GM18909 (cell line): ENCODE measurements at regions not wholly inside any gene's neighbourhood (a gene's known extent, or its start where the extent isn't known, plus 50 kb on each side); places are given as distances from the start of the nearest gene placed in this dataset.

ENCODE experiments used
- ATAC-seq: cut with Tn5 transposase; IDR thresholded peaks from one replicate; pipeline ENCODE4 v1.9.1; 2021; ENCODE audit warnings: mild to moderate bottlenecking; ENCODE audit not compliant: unreplicated experiment, poor library complexity

DNA sequence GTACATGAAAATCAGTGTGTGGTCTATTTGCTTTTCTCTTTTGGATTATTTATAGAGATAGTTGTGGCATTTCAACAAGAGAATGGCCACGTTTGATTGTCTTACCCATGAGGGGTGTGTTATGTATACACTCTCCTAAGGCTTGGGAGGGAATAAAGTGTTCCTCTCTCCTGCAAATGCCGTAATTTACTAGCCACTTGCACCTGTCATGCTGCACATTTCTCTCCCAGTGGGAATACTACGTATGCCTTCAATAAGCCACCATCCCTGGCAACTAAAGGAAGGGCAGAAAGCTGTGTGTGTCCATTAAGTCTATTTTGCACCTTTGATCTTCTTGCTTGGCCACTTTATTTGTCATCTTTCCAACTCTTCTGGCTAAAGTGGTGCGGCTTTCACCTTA is 541.2 kb downstream of the QKI start:
- ATAC-seq = no peak

DNA sequence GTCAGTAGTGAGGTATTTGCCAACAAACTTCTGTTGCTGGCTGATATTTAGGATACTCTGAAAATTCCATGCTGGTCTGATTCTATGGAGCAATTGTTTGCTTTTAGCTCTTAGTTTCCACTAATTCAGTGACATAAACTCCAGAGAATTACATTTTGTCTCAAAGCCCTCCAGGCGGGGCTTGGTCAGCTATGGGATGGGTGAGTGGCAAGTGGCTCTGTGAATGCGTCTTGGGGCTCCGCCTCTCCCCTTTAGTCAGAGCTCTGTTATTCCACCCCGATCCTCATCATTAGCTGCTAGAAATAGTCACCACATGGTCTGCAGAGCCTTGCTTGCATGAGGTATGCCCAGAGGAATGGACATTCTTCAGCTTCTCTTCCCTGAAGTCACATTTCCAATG is 540.6 kb downstream of the QKI start:
- no peak for ATAC-seq

DNA sequence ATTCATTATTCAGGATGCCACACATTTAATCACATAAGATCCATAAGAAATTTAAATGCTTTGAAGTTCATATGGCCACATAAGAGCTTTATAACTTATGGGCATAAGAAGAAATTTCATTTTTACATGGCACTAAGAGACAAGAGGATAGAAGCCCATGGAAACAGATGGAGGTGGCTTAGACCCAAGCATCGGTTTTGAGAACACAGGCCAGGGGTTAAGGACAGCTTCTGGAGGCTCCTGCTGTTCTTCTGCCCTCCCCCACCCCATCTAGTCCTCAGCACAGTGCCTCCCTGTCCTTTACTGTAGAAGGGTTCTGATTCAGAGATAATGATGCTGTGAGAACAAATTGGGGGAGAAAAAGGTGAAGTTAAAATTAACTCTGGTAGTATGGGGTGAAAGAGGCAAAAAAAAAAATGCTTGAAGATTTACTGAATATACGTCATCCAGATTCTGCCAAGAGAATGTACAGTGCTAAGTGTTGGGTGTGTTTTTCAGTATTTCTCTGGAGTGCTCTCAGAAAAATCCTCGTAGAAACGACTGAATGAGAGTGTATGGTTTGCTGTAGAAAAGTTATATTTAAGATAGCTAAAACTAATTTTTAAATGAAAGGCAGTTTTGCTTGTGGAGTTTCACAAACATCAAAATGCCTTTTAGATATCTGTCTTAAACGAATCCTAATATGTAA is 539.7 kb downstream of the QKI start:
- no peak for ATAC-seq

- no peak for ATAC-seq
Measured at GRCh38 chr6:163952005-163952404, 537.5 kb downstream of the QKI start.

- ATAC-seq = no peak
Measured at GRCh38 chr6:163951326-163951725, 536.8 kb downstream of the QKI start.

GRCh38 chr6:163950159-163950558 is 535.6 kb downstream of the QKI start:
- ATAC-seq = no peak

GRCh38 chr6:163949431-163949830 is 534.9 kb downstream of the QKI start:
- no peak for ATAC-seq

- no peak for ATAC-seq
Measured at GRCh38 chr6:163948250-163948649, 533.7 kb downstream of the QKI start.

DNA sequence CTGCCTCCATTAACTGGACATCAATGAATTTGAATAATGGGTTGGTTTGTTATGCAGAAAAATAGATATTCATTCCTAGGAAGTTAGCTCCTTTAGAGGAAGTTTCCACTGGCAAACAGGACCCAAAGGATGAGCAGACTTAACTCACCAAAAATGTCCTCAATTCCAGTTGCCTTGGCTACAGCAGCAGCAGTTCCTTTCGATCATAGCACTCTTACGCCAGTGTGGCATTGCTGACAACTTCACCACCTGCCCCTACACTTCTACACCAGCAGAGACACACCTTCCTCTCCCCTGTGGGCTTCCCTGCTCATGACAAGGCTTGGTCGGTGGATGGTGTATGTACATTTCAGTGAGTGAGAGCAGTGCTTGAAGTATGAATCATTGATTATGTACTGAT is 532.8 kb downstream of the QKI start:
- no peak for ATAC-seq

GRCh38 chr6:163946437-163946836 is 531.9 kb downstream of the QKI start:
- ATAC-seq = no peak

GRCh38 chr6:163945808-163946207 is 531.3 kb downstream of the QKI start:
- ATAC-seq = no peak

DNA sequence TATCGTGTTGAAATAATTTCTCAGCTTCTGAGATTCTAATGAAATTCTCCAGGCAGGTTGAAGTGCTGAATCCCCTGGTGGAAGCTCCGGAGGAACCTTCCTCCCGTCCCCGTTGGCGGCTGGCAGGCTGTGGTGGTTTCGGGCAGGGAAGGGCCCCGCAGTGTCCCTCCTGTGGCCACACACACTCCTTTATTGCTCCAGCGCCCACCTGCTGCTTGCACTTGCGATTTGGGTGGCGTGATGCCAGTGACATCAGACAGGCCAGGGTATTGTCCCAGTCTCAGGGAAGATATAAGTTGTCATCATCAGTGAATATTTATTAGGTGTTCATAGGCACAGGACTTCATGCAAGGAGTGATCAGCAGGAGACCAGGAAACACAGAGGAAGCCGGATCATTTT is 530.4 kb downstream of the QKI start:
- ATAC-seq = no peak

DNA sequence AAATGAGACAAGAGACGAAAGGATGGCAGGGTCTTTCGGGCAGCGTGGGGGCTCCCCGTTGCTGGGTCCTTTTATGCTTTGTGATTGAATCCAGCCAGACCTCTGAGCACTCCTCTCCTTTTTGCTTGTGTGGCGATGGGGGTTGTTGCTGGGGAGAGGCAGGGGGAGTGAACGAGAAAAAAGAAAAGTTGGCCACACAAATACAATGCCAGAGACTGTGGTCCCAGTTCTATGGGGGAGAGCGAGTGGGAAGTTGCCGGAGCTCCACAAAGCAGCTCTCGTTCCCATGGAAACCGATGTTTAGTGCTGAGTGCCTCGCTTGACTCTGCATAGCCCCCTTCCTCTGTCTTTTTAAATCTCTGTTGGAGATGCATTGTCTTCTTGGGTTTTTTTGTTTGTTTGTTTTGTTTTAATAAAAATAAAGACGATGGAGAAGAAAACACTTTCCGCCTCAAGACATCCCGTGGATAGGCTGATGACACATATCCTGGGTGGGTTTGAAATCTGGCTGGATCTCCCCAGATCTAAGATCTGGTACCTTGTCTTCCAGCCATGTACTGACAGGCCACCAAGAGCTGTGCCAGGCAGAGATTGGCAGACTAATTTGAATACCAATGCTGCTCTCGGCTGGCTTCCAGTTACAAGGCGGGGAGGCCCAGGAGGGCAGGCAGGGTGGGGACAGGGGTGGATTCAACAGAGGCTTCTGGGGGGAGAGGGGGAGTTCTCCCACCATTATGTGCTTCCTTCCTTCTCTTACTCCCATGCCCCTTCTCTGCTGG is 529.3 kb downstream of the QKI start:
- no peak for ATAC-seq

GRCh38 chr6:163942790-163943189 is 528.3 kb downstream of the QKI start:
- ATAC-seq = no peak

DNA sequence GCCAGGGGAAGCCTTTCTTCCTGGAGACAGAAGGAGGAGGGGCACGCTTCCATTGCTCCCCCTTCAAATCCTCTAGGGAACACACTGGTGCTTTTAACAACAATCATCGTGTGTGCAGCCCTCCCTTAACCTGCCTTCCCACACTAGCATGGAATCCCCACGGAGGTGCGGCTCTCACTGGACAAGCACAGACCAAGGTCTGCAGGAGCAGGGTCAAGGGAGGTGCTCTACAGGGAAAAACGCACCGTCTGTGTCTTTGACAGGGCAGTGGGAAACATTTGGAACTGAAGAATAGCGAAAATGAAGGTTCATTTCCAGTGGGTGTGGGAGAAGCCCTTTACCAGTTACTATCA is 527.1 kb downstream of the QKI start:
- ATAC-seq = no peak

DNA sequence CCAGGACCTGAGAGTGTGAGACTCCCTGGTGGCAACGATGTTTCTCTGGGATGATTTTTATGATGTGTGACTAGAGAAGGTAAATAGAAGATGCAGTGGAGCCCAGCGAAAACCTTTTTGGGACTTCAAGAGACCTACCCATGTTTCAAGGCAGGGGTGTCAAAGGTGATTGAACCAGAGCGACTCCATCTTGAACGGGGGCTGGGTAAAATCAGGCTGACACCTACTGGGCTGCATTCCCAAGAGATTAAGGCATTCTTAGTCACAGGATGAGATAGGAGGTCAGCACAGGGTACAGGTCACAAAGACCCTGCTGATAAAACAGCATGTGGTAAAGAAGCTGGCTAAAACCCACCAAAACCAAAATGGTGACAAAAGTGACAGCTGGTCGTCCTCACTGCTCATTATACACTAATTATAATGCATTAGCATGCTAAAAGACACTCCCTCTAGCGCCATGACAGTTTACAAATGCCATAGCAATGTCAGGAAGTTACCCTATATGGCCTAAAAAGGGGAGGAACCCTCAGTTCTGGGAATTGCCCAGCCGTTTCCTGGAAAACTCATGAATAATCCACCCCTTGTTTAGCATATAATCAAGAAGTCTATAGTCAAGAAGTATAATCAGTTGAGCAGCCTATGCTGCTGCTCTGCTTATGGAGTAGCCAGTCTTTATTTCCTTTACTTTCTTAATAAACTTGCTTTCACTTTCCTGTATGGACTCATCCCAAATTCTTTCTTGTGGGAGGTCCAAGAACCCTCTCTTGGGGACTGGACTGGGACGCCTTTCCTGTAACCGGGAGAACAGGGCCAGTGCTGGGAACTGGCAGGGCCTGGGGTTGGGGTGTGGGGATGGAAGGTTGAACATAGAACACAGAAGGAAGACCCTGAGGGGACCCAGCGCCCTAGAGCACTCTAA is 526.4 kb downstream of the QKI start:
- no peak for ATAC-seq

- no peak for ATAC-seq
Measured at GRCh38 chr6:163937071-163937470, 522.6 kb downstream of the QKI start.

GRCh38 chr6:163935158-163935762 is 520.7 kb downstream of the QKI start:
- no peak for ATAC-seq

DNA sequence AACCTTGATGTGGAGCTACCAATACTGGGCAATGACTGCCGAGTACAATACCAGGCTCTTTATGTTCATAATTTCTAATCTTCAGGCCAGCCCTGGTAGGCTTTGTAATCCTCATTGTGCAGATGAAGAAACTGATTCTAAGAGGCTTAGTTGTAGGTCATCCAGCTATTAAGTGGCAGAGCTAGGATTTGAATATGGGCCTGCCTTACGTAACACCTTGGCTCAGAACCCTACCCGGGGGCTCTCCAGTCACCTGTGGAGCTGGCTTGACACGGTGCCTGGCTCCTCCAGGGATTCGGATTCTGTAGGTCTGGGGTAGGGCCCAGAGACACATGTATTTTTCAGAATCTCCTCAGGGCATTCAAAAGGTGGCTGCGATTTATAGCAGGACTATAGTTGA is 515.5 kb downstream of the QKI start:
- no peak for ATAC-seq

GRCh38 chr6:163929538-163929937 is 515.0 kb downstream of the QKI start:
- no peak for ATAC-seq

- no peak for ATAC-seq
Measured at GRCh38 chr6:163926642-163927041, 512.1 kb downstream of the QKI start.
